Osteoblast (primary cell): ENCODE measurements at regions not wholly inside any gene's neighbourhood (a gene's known extent, or its start where the extent isn't known, plus 50 kb on each side); places are given as distances from the start of the nearest gene placed in this dataset.
A peak's percentile ranks its signal among the peaks of the same experiment; 100 is the strongest.

Source experiments
- DNase-seq: peaks from one replicate; pipeline ENCODE4 v3.0.0; 2011; ENCODE audit warnings: low spot score, mixed read lengths; ENCODE audit not compliant: insufficient read length; ENCODE audit errors: missing footprints
- H2AFZ ChIP-seq: 2 replicates; pipeline ENCODE4 v1.6.0; 2011; ENCODE audit warnings: mild to moderate bottlenecking, low read length
- H3K27ac ChIP-seq: 2 replicates; pipeline ENCODE4 v1.5.1; 2011; ENCODE audit warnings: mild to moderate bottlenecking, low read depth, low read length, moderate library complexity
- H3K27me3 ChIP-seq: 2 replicates; pipeline ENCODE4 v1.6.0; 2012; ENCODE audit warnings: mild to moderate bottlenecking, control low read depth, inconsistent platforms, low read length, moderate library complexity; ENCODE audit not compliant: insufficient read depth
- H3K36me3 ChIP-seq: 2 replicates; pipeline ENCODE4 v1.5.1; 2011; ENCODE audit warnings: mild to moderate bottlenecking, low read length, control low read depth, moderate library complexity; ENCODE audit not compliant: insufficient read depth
- H3K4me1 ChIP-seq: 2 replicates; pipeline ENCODE4 v1.5.1; 2011; ENCODE audit warnings: mild to moderate bottlenecking, low read length, control low read depth, moderate library complexity; ENCODE audit not compliant: insufficient read depth
- H3K4me2 ChIP-seq: 2 replicates; pipeline ENCODE4 v1.6.0; 2011; ENCODE audit warnings: mild to moderate bottlenecking, low read length; ENCODE audit not compliant: insufficient read depth
- H3K4me3 ChIP-seq: fragments of 200-600 bp; sonication (generic); 3 replicates; pipeline ENCODE4 v1.5.1; 2012; ENCODE audit warnings: mild to moderate bottlenecking, low read length, inconsistent platforms; ENCODE audit not compliant: insufficient read depth
- H3K79me2 ChIP-seq: 2 replicates; pipeline ENCODE4 v1.6.0; 2012; ENCODE audit warnings: mild to moderate bottlenecking, low read length, control low read depth, inconsistent platforms; ENCODE audit not compliant: insufficient read depth
- H3K9me3 ChIP-seq: 2 replicates; pipeline ENCODE4 v1.5.1; 2011; ENCODE audit warnings: low read depth, low read length, control low read depth
- H4K20me1 ChIP-seq: 2 replicates; pipeline ENCODE4 v1.6.0; 2012; ENCODE audit warnings: mild to moderate bottlenecking, low read length, control low read depth; ENCODE audit not compliant: insufficient read depth
- TF ChIP-seq, protein P1 (sequence below): IDR thresholded peaks from 2 replicates; pipeline ENCODE4 v1.5.1; 2011; ENCODE audit warnings: mild to moderate bottlenecking, low read depth, low read length, moderate library complexity; ENCODE audit errors: extremely low read depth

DNA sequence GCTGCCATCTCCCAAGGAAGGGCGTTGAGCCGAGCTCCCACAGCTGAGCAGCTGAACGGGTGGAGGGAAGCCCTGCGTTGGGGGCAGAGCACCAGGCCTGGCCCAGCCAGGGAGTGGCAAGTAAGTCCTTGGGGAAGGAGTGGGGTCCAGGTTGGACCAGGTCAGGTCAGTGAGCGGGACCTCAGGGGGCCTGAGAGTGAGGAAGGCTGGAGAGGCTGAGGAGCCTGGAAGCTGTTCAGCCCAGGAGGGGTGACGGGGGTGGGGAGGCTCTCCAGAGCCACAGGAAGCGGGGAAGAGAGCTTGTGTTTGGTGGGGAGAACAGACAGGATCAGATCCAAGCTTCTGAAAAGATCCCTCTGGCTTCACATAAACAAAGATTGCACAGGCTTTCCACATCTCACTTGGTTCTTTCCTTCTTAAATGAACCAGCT is 55.4 kb upstream of the ATP12A start:
- H3K4me1 ChIP-seq, result no peaks in the 10 kb centered on the region
- H2AFZ ChIP-seq, result no peak overlapping the region
- H3K79me2 ChIP-seq, result no peaks in the 10 kb centered on the region
- no peak overlapping the region for H3K4me3 ChIP-seq
- TF ChIP-seq, protein P1, sequence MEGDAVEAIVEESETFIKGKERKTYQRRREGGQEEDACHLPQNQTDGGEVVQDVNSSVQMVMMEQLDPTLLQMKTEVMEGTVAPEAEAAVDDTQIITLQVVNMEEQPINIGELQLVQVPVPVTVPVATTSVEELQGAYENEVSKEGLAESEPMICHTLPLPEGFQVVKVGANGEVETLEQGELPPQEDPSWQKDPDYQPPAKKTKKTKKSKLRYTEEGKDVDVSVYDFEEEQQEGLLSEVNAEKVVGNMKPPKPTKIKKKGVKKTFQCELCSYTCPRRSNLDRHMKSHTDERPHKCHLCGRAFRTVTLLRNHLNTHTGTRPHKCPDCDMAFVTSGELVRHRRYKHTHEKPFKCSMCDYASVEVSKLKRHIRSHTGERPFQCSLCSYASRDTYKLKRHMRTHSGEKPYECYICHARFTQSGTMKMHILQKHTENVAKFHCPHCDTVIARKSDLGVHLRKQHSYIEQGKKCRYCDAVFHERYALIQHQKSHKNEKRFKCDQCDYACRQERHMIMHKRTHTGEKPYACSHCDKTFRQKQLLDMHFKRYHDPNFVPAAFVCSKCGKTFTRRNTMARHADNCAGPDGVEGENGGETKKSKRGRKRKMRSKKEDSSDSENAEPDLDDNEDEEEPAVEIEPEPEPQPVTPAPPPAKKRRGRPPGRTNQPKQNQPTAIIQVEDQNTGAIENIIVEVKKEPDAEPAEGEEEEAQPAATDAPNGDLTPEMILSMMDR, result no peak
- no peak overlapping the region for H3K4me2 ChIP-seq
- H3K36me3 ChIP-seq, result no peaks in the 10 kb centered on the region
- no peaks in the 10 kb centered on the region for H3K27me3 ChIP-seq
- no peak overlapping the region for H3K27ac ChIP-seq
- H4K20me1 ChIP-seq, result no peaks in the 10 kb centered on the region
- no peak for DNase-seq
- no peaks in the 10 kb centered on the region for H3K9me3 ChIP-seq

DNA sequence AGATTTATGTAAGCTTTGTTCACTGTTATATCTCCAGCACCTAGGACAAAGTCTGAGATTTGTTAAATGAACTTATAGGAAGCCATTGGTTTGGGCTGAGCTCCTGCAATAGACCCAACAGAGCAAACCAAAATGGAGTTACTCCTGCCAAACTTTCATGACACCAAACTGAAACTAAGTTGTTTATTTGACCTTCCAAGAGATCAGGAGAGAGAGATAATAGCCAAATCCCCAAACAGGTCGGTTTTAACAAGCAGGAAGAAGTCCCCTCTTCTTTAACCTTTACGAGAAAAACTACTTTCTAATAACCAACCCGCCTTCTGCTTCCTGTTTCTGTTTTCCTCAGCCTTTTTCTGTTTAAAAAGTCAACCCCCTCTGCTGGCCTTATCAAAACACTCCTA is 54.9 kb upstream of the ATP12A start:
- Histone ChIP-seq H4K20me1 (no peaks in the 10 kb centered on the region), H3K27me3 (no peaks in the 10 kb centered on the region), H3K4me3 (no peak overlapping the region), H3K36me3 (no peaks in the 10 kb centered on the region), H3K79me2 (no peaks in the 10 kb centered on the region), H3K4me1 (no peaks in the 10 kb centered on the region), H3K27ac (no peak overlapping the region), H3K9me3 (no peaks in the 10 kb centered on the region), H3K4me2 (no peak overlapping the region), H2AFZ (peak overlapping the region; percentile 24)
- no peak for DNase-seq
- TF ChIP-seq, protein P1, result no peak

DNA sequence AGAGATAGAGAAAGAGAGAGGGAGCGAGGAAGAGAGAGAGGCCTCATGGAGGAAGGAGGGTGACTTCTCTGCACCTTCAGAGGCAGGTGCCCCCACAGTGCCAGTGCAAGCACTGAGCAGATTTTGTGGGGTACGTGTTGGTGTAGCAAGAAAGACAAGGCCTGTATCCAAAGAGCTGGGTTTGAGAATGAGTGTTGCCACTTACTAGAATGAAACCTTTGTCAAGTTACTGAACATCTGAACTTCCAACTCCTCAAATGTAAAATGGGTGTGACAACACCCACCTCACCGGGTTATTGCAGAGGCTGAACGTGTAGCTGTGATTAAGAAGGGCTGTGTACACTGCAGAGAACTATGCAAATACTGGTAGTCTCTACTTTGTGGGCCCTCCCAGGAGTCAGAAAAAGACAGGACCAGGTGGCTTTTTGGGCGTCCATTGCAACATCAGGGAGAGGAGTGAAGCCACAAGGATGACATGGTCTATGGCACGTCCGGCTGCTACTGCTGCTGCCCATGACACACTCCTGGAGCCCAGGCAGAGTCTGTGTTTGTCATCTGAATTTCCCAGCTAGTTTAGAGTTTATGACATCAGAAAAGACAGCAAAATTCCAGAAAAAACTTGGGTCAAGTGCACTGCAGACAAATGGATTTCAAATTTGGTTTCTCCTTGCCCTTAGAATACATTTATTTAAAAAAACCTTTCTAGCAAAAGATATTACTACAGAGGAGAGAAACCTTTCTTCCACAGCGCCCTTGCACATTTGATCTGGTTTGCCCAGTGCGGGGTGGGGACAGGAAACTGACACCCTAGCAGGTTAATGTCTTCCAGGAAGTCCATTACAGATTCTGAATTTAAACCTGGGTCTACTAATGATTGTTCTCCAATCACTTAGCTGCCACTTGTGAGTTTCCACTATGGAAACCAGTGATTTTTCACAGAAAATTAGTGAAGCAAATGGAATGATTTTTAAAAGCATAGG is 54.0 kb upstream of the ATP12A start:
- Histone ChIP-seq H3K79me2 (no peaks in the 10 kb centered on the region), H4K20me1 (no peaks in the 10 kb centered on the region), H3K4me2 (no peak overlapping the region), H3K9me3 (no peaks in the 10 kb centered on the region), H3K4me1 (no peaks in the 10 kb centered on the region), H3K27ac (no peak overlapping the region), H3K27me3 (no peaks in the 10 kb centered on the region), H3K4me3 (no peak overlapping the region), H3K36me3 (no peaks in the 10 kb centered on the region), H2AFZ (no peak overlapping the region)
- TF ChIP-seq, protein P1, result no peak
- DNase-seq, result no peak

DNA sequence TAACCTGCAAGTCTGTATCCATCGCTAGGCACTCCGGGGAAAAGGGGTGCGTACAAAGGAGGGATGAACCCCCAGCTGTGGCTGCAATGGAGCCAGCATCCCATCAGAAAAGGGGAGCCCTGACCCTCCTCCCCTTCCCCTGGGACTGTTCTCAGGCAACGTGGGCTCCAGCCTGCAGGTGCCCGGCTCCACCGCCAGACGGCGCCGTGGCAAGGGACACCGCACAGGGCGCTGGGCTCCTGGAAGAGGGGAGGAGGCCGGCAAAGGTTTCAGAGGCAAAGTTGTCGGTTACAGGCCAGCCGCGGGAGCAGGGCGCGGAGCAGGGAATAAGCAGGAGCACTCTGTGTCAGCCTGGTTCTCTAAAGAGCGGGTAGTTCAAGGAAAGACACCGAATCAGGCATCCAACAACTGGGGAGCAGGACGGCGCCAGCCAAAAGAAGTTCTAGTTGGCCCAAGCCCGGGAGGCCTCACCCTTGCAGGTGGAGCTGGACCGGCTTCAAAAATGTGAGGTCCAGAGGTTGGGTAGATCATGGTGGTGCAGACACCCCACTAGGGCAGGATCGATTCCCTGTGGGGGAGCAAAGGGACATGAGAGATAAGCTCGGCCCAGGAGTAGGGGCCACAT is 53.0 kb upstream of the ATP12A start:
- no peaks in the 10 kb centered on the region for H3K27me3 ChIP-seq
- H3K4me1 ChIP-seq, result no peaks in the 10 kb centered on the region
- H4K20me1 ChIP-seq, result no peaks in the 10 kb centered on the region
- H2AFZ ChIP-seq, result no peak overlapping the region
- no peak for DNase-seq
- TF ChIP-seq, protein P1, result peak; percentile 61
- no peaks in the 10 kb centered on the region for H3K9me3 ChIP-seq
- no peaks in the 10 kb centered on the region for H3K79me2 ChIP-seq
- no peak overlapping the region for H3K4me3 ChIP-seq
- no peak overlapping the region for H3K27ac ChIP-seq
- no peaks in the 10 kb centered on the region for H3K36me3 ChIP-seq
- no peak overlapping the region for H3K4me2 ChIP-seq
